HFFc6 (cell line): ENCODE measurements at regions not wholly inside any gene's neighbourhood (a gene's known extent, or its start where the extent isn't known, plus 50 kb on each side); places are given as distances from the start of the nearest gene placed in this dataset.

Experiments
- DNase-seq: peaks from one replicate; pipeline ENCODE4 v3.0.0-alpha.2; 2018
- H3K27ac Mint-ChIP-seq: 2 replicates; pipeline ENCODE4 v1.8.0; 2020; ENCODE audit warnings: mild to moderate bottlenecking, mixed read lengths
- H3K27me3 Mint-ChIP-seq: 2 replicates; pipeline ENCODE4 v1.8.0; 2021; ENCODE audit warnings: mild to moderate bottlenecking, moderate library complexity, mixed read lengths; ENCODE audit not compliant: insufficient read depth
- H3K36me3 Mint-ChIP-seq: 2 replicates; pipeline ENCODE4 v1.8.0; 2021; ENCODE audit warnings: low read depth, mixed read lengths
- H3K4me1 Mint-ChIP-seq: 2 replicates; pipeline ENCODE4 v1.8.0; 2020; ENCODE audit warnings: low read depth, mixed read lengths
- H3K4me3 Mint-ChIP-seq: 2 replicates; pipeline ENCODE4 v1.8.0; 2020; ENCODE audit warnings: mild to moderate bottlenecking, moderate library complexity, mixed read lengths
- H3K9me3 Mint-ChIP-seq: 2 replicates; pipeline ENCODE4 v1.8.0; 2020; ENCODE audit warnings: mild to moderate bottlenecking, mixed read lengths
- CTCF ChIP-seq: fragments of 200-600 bp; sonication (generic); IDR thresholded peaks from 2 replicates; pipeline ENCODE4 v1.5.0; 2021; ENCODE audit warnings: antibody characterized with exemption, mild to moderate bottlenecking

GRCh38 chr14:36054353-36055051 lies 122.0 kb downstream of the PTCSC3 start:
- TF ChIP-seq CTCF: no peak
- H3K4me1 Mint-ChIP-seq: no peaks in the 10 kb centered on the region
- H3K36me3 Mint-ChIP-seq: no peaks in the 10 kb centered on the region
- no peak overlapping the region for H3K4me3 Mint-ChIP-seq
- DNase-seq: no peak
- H3K9me3 Mint-ChIP-seq: no peaks in the 10 kb centered on the region
- H3K27ac Mint-ChIP-seq: no peak overlapping the region
- H3K27me3 Mint-ChIP-seq: peaks cover 1% of the 10 kb centered on the region

GRCh38 chr14:36052681-36053080 lies 123.8 kb downstream of the PTCSC3 start:
- Mint-ChIP-seq H3K4me3 (no peak overlapping the region), H3K27ac (no peak overlapping the region), H3K9me3 (no peaks in the 10 kb centered on the region), H3K36me3 (no peaks in the 10 kb centered on the region), H3K27me3 (peaks cover 3% of the 10 kb centered on the region), H3K4me1 (no peaks in the 10 kb centered on the region)
- TF ChIP-seq CTCF: no peak
- DNase-seq: no peak

GRCh38 chr14:36052063-36052462 lies 124.5 kb downstream of the PTCSC3 start:
- H3K4me1 Mint-ChIP-seq: no peaks in the 10 kb centered on the region

GRCh38 chr14:36048667-36049066 lies 127.9 kb downstream of the PTCSC3 start:
- no peaks in the 10 kb centered on the region for H3K9me3 Mint-ChIP-seq
- H3K4me3 Mint-ChIP-seq: no peak overlapping the region
- no peaks in the 10 kb centered on the region for H3K4me1 Mint-ChIP-seq
- H3K27me3 Mint-ChIP-seq: peaks cover 6% of the 10 kb centered on the region
- no peak overlapping the region for H3K27ac Mint-ChIP-seq
- no peak for DNase-seq
- TF ChIP-seq CTCF: no peak
- no peaks in the 10 kb centered on the region for H3K36me3 Mint-ChIP-seq

More at GRCh38 chr14:36052063-36052462, 124.5 kb downstream of the PTCSC3 start:
- Mint-ChIP-seq H3K27ac (no peak overlapping the region), H3K9me3 (no peaks in the 10 kb centered on the region), H3K4me3 (no peak overlapping the region), H3K27me3 (peaks cover 3% of the 10 kb centered on the region), H3K36me3 (no peaks in the 10 kb centered on the region)
- TF ChIP-seq CTCF: no peak
- DNase-seq: no peak

GRCh38 chr14:36047912-36048311 lies 128.6 kb downstream of the PTCSC3 start:
- no peak for TF ChIP-seq CTCF
- peaks cover 6% of the 10 kb centered on the region for H3K27me3 Mint-ChIP-seq
- DNase-seq: no peak
- H3K4me3 Mint-ChIP-seq: no peak overlapping the region
- no peak overlapping the region for H3K27ac Mint-ChIP-seq
- H3K36me3 Mint-ChIP-seq: no peaks in the 10 kb centered on the region
- H3K9me3 Mint-ChIP-seq: no peaks in the 10 kb centered on the region
- no peaks in the 10 kb centered on the region for H3K4me1 Mint-ChIP-seq
